Esophagus squamous epithelium (tissue), 5 donors: ENCODE measurements at regions not wholly inside any gene's neighbourhood (a gene's known extent, or its start where the extent isn't known, plus 50 kb on each side); places are given as distances from the start of the nearest gene placed in this dataset.

Experiments used
- DNase-seq: peaks from one replicate; lab custom pipeline; 2025; lab: John Stamatoyannopoulos, UW
- H3K27ac ChIP-seq, 4 donors: fragments of 200-600 bp; sonication (generic); one replicate each; pipeline ENCODE4 v1.5.1; 2016 to 2019; ENCODE audit warnings: mild to moderate bottlenecking in 1 of 4
- H3K27me3 ChIP-seq, 4 donors: fragments of 200-600 bp; sonication (generic); 1 replicate in 3 of 4; 2 replicates in 1 of 4; pipeline versions ENCODE4 v1.5.1 to v1.6.0; 2017 to 2021; ENCODE audit warnings: antibody characterized with exemption in 1 of 4
- H3K36me3 ChIP-seq, 3 donors: fragments of 200-600 bp; sonication (generic); one replicate each; pipeline ENCODE4 v1.5.1; 2016 to 2019
- H3K4me1 ChIP-seq, 3 donors: fragments of 200-600 bp; sonication (generic); one replicate each; pipeline ENCODE4 v1.5.1; 2017 to 2019
- H3K4me3 ChIP-seq, 4 donors: fragments of 200-600 bp; sonication (generic); 1 replicate in 3 of 4; 2 replicates in 1 of 4; pipeline ENCODE4 v1.5.1; 2016 to 2019; ENCODE audit warnings: mild to moderate bottlenecking in 2 of 4, moderate library complexity in 1 of 4
- H3K9me3 ChIP-seq, 3 donors: fragments of 200-600 bp; sonication (generic); one replicate each; pipeline ENCODE4 v1.5.1; 2016 to 2019
- POLR2A ChIP-seq, 4 donors: fragments of 450-650 bp; IDR thresholded peaks; one replicate each; pipeline ENCODE4 v1.6.1; 2017; ENCODE audit warnings: antibody characterized with exemption in 4 of 4, mild to moderate bottlenecking in 4 of 4, moderate library complexity in 3 of 4
- WGBS, 2 donors: methylation state at CpG; one replicate each; pipeline ENCODE4 v1.1.5; 2018; 5-methylcytosine and 5-hydroxymethylcytosine counted together
- intact Hi-C: fragments of 100-400 bp; cut with DNase I; formaldehyde crosslinking; loops from one replicate; pipeline ENCODE4 v1.15.0; 2022
- TF ChIP-seq, protein P1 (sequence below), 6 experiments: fragments of 450-650 bp in 4 of 6; fragments of 200-600 bp in 2 of 6; sonication (generic) in 2 of 6; IDR thresholded peaks; one replicate each; pipeline ENCODE4 v1.5.1; 2016 to 2019; ENCODE audit warnings: antibody characterized with exemption in 6 of 6, mild to moderate bottlenecking in 4 of 6, moderate library complexity in 4 of 6
- donor health status: DM: yes; HTN: yes; CAD: no.

GRCh38 chr7:34312624-34313023, 345.4 kb upstream of the NPSR1 start:
- intact Hi-C loops = no loop called here
- no peaks in the 10 kb centered on the region for H3K4me1 ChIP-seq
- no peaks in the 10 kb centered on the region for H3K36me3 ChIP-seq
- DNase-seq = no peak
- H3K27me3 ChIP-seq = no peaks in the 10 kb centered on the region
- no peak overlapping the region for H3K27ac ChIP-seq
- TF ChIP-seq, protein P1, sequence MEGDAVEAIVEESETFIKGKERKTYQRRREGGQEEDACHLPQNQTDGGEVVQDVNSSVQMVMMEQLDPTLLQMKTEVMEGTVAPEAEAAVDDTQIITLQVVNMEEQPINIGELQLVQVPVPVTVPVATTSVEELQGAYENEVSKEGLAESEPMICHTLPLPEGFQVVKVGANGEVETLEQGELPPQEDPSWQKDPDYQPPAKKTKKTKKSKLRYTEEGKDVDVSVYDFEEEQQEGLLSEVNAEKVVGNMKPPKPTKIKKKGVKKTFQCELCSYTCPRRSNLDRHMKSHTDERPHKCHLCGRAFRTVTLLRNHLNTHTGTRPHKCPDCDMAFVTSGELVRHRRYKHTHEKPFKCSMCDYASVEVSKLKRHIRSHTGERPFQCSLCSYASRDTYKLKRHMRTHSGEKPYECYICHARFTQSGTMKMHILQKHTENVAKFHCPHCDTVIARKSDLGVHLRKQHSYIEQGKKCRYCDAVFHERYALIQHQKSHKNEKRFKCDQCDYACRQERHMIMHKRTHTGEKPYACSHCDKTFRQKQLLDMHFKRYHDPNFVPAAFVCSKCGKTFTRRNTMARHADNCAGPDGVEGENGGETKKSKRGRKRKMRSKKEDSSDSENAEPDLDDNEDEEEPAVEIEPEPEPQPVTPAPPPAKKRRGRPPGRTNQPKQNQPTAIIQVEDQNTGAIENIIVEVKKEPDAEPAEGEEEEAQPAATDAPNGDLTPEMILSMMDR (IDR thresholded peaks at IDR 0.05) = no peak
- TF ChIP-seq POLR2A (IDR thresholded peaks at IDR 0.05) = no peak
- no peak overlapping the region for H3K4me3 ChIP-seq
- WGBS, 2 donors = 74 to 75% methylated on average over 3 of the region's 3 CpGs
- no peaks in the 10 kb centered on the region for H3K9me3 ChIP-seq

DNA sequence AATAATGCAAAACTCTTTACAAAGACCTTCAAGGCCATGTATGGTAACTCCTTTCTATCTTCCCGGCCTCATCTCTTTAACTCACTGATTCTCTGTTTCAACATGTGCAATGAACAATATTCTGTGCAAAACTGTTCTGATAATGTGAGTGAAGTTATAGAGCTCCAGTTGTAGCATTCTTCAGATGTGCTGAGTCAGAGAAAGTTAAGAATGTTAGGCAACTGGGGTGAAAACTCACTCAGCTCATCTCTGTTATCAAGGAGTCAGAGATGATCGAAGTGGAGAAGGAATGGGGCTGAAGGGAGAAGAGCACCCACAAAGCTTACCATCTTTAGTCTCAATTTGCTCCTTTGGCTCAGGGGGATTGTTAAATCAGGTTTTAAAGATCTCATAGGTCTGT, 344.7 kb upstream of the NPSR1 start:
- intact Hi-C loops = no loop called here
- no peaks in the 10 kb centered on the region for H3K36me3 ChIP-seq
- no peak overlapping the region for H3K27ac ChIP-seq
- no peak for TF ChIP-seq POLR2A (IDR thresholded peaks at IDR 0.05)
- TF ChIP-seq, protein P1 (IDR thresholded peaks at IDR 0.05) = no peak
- H3K9me3 ChIP-seq = no peaks in the 10 kb centered on the region
- no peak overlapping the region for H3K4me3 ChIP-seq
- WGBS, 2 donors = 73 to 93% methylated on average over 2 of the region's 2 CpGs
- H3K4me1 ChIP-seq = no peaks in the 10 kb centered on the region
- H3K27me3 ChIP-seq = no peaks in the 10 kb centered on the region
- DNase-seq = no peak

DNA sequence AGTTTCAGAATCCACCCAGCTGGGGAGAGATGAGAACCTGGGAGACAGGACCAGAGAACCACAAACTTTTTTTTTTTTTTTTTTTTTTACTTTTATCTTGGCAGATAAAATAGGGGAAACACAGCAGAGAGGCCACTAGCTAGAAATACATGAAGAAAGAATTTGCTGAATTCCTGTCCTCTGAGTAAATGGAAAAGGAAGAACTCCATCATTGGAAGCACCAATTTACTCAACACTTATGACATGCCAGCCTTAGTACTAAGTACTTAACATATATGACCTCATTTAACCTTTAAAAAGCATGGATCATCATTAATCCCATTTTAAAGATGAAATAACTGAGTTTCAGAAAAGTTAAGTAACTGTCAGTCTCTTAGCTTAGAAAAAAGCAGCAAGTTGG, 343.0 kb upstream of the NPSR1 start:
- no peaks in the 10 kb centered on the region for H3K9me3 ChIP-seq
- no peak for TF ChIP-seq POLR2A (IDR thresholded peaks at IDR 0.05)
- TF ChIP-seq, protein P1 (IDR thresholded peaks at IDR 0.05) = no peak
- intact Hi-C loops = no loop called here
- H3K27ac ChIP-seq = no peak overlapping the region
- H3K27me3 ChIP-seq = no peaks in the 10 kb centered on the region
- no peak overlapping the region for H3K4me3 ChIP-seq
- H3K4me1 ChIP-seq = no peaks in the 10 kb centered on the region
- H3K36me3 ChIP-seq = no peaks in the 10 kb centered on the region
- DNase-seq = no peak

DNA sequence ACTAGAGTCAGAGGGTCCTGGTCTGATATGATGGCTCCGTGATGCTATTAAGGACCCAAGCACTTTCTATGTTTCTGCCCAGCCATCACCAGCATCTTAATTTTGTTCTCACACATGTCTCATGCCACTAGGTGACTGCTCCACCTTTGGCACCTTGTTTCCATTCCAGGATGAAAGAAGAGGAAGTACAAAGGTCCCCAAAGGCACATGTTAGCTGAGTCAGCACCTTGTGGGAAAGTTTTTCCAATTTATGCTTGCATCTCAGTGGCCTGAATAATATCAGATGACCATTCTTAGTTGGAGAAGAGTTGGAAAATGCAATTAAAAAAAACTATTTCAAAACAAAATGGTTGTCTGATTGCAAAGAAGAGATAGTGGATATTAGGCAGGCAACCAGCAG, 341.0 kb upstream of the NPSR1 start:
- 100% methylated on average over 1 of the region's 1 CpG for whole genome bisulfite sequencing, 2 donors
- H3K27ac ChIP-seq = no peak overlapping the region
- TF ChIP-seq, protein P1 (IDR thresholded peaks at IDR 0.05) = no peak
- TF ChIP-seq POLR2A (IDR thresholded peaks at IDR 0.05) = no peak
- no peaks in the 10 kb centered on the region for H3K9me3 ChIP-seq
- intact Hi-C loops = no loop called here
- H3K36me3 ChIP-seq = no peaks in the 10 kb centered on the region
- no peak for DNase-seq
- no peak overlapping the region for H3K4me3 ChIP-seq
- H3K27me3 ChIP-seq = peaks cover 0 to 3% (median 0%) of the 10 kb centered on the region in 4 donors
- H3K4me1 ChIP-seq = peaks cover 0 to 10% (median 0%) of the 10 kb centered on the region in 3 donors

DNA sequence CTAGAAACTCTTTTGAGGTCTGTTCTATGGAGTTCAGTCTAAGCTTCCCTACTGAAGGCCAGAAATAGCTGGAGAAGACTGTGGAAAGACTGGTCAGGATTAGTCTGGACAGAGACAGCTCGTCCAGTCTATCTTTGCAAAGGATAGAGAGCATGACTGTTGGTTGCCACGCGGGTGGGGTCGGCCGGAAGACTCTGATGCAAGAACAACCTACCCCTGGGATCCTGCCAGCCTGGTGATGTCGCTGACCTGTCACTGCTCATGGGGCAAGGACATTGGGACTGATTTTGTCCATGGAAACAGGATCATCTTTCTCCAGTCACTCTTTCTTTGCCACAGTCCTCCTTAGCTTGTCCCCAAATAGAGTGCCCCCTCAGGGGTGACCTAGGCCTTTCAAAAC, 337.6 kb upstream of the NPSR1 start:
- H3K27ac ChIP-seq = no peak overlapping the region
- H3K4me3 ChIP-seq = no peak overlapping the region
- DNase-seq = no peak
- H3K27me3 ChIP-seq = peaks cover 0 to 6% (median 0%) of the 10 kb centered on the region in 4 donors
- H3K4me1 ChIP-seq = peaks cover 0 to 10% (median 0%) of the 10 kb centered on the region in 3 donors
- TF ChIP-seq POLR2A (IDR thresholded peaks at IDR 0.05) = no peak
- TF ChIP-seq, protein P1 (IDR thresholded peaks at IDR 0.05) = no peak
- WGBS, 2 donors = 48 to 60% methylated on average over 1 to 5 of the region's 6 CpGs
- H3K36me3 ChIP-seq = no peaks in the 10 kb centered on the region
- H3K9me3 ChIP-seq = no peaks in the 10 kb centered on the region
- intact Hi-C loops = no loop called here
